Endothelial cell of umbilical vein (primary cell): ENCODE measurements at regions not wholly inside any gene's neighbourhood (a gene's known extent, or its start where the extent isn't known, plus 50 kb on each side); places are given as distances from the start of the nearest gene placed in this dataset.

Experiments
- BruUV-seq: library from RNA; stranded (reverse); fragments of 400-500 nt; replicated peaks from 2 replicates; lab custom pipeline; 2021; lab: Mats Ljungman, UMichigan
- CTCF ChIA-PET: fragments of 300-600, 350-600 bp; sonication (Branson Sonifier 250); formaldehyde crosslinking; loops from one replicate; lab custom pipeline; 2021; ENCODE audit warnings: antibody characterized with exemption, inconsistent platforms; lab: Charles Lee
- POLR2A ChIA-PET: fragments of 300-600, 350-600 bp; sonication (Branson Sonifier 250); formaldehyde crosslinking; loops from one replicate; lab custom pipeline; 2021; ENCODE audit warnings: antibody characterized with exemption, inconsistent platforms; lab: Charles Lee
- DNase-seq: peaks from one replicate; pipeline ENCODE4 v3.0.0-alpha.2; 2011; ENCODE audit warnings: low read depth, low spot score
- FAIRE-seq: peaks from 2 replicates; lab custom pipeline; 2011; peaks lifted over from hg19 to GRCh38; lab: Jason Lieb, UNC
- H2AFZ ChIP-seq: 2 replicates; pipeline ENCODE4 v1.6.0; 2012; ENCODE audit warnings: low read depth, low read length, control low read depth, inconsistent platforms
- H3K27ac ChIP-seq: 2 replicates; pipeline ENCODE4 v1.5.1; 2011; ENCODE audit warnings: low read depth, mild to moderate bottlenecking, control low read depth, low read length, moderate library complexity; ENCODE audit not compliant: insufficient read depth
- H3K27me3 ChIP-seq, 2 experiments: 2 replicates each; pipeline versions ENCODE4 v1.6.0 to v1.6.1; 2011; ENCODE audit warnings: low read length in 2 of 2, mixed read lengths in 1 of 2; ENCODE audit not compliant: control insufficient read depth in 2 of 2, insufficient read depth in 2 of 2
- H3K36me3 ChIP-seq, 2 experiments: 2 replicates in 1 of 2; 3 replicates in 1 of 2; pipeline ENCODE4 v1.5.1; 2011; ENCODE audit warnings: low read length in 2 of 2, mild to moderate bottlenecking in 1 of 2, moderate library complexity in 1 of 2; ENCODE audit not compliant: control insufficient read depth in 2 of 2, insufficient read depth in 2 of 2; ENCODE audit errors: extremely low read depth in 1 of 2
- H3K4me1 ChIP-seq: 3 replicates; pipeline ENCODE4 v1.5.1; 2011; ENCODE audit warnings: mild to moderate bottlenecking, low read length; ENCODE audit not compliant: control insufficient read depth, insufficient read depth; ENCODE audit errors: extremely low read depth
- H3K4me2 ChIP-seq: 2 replicates; pipeline ENCODE4 v1.6.1; 2011; ENCODE audit warnings: low read length, control low read depth, mixed read lengths; ENCODE audit not compliant: insufficient read depth
- H3K4me3 ChIP-seq, 3 experiments: fragments of 200-600 bp in 1 of 3; sonication (generic), shearing (Covaris generic) in 1 of 3; replicated peaks in 1 of 3; 2 replicates each; pipeline ENCODE4 v1.5.1; 2011 to 2016; ENCODE audit warnings: control low read depth in 3 of 3, low read length in 3 of 3, mild to moderate bottlenecking in 2 of 3, inconsistent platforms in 1 of 3, low read depth in 1 of 3, moderate library complexity in 1 of 3; ENCODE audit not compliant: insufficient read depth in 1 of 3
- H3K79me2 ChIP-seq: 2 replicates; pipeline ENCODE4 v1.6.0; 2012; ENCODE audit warnings: low read length, inconsistent platforms; ENCODE audit not compliant: control insufficient read depth, insufficient read depth
- H3K9ac ChIP-seq: replicated peaks from 2 replicates; pipeline ENCODE3; 2011; ENCODE audit warnings: low read length, control low read depth; ENCODE audit not compliant: insufficient read depth; ENCODE audit errors: extremely low read depth
- H3K9me1 ChIP-seq: replicated peaks from 3 replicates; pipeline ENCODE4 v1.6.0; 2011; ENCODE audit warnings: mild to moderate bottlenecking, low read length; ENCODE audit not compliant: control insufficient read depth, insufficient read depth; ENCODE audit errors: extremely low read depth
- H3K9me3 ChIP-seq: replicated peaks from 2 replicates; pipeline ENCODE4 v1.5.1; 2012; ENCODE audit warnings: low read length, inconsistent platforms; ENCODE audit not compliant: control insufficient read depth, insufficient read depth
- H4K20me1 ChIP-seq: replicated peaks from 2 replicates; pipeline ENCODE3; 2011; ENCODE audit warnings: mild to moderate bottlenecking, low read length; ENCODE audit not compliant: control insufficient read depth, insufficient read depth; ENCODE audit errors: extremely low read depth
- CTCF ChIP-seq, 2 donors: IDR thresholded peaks; 1 replicate in 1 of 2; 2 replicates in 1 of 2; pipeline ENCODE4 v1.5.1; 2011; ENCODE audit warnings: low read length in 2 of 2, mild to moderate bottlenecking in 2 of 2, moderate library complexity in 2 of 2, control low read depth in 1 of 2, inconsistent platforms in 1 of 2, low read depth in 1 of 2; ENCODE audit not compliant: insufficient read depth in 1 of 2; ENCODE audit errors: extremely low read depth in 1 of 2
- EZH2 ChIP-seq: IDR thresholded peaks from 2 replicates; pipeline ENCODE4 v1.6.1; 2012; ENCODE audit warnings: borderline replicate concordance, low read depth, mild to moderate bottlenecking, moderate library complexity, low read length, inconsistent platforms; ENCODE audit not compliant: severe bottlenecking
- FOS ChIP-seq: IDR thresholded peaks from 2 replicates; pipeline ENCODE4 v1.6.1; 2011; ENCODE audit warnings: mild to moderate bottlenecking, low read length, moderate library complexity, borderline replicate concordance; ENCODE audit not compliant: insufficient read depth
- GATA2 ChIP-seq: IDR thresholded peaks from 2 replicates; pipeline ENCODE4 v1.7.0; 2011; ENCODE audit warnings: low read depth, mild to moderate bottlenecking, moderate library complexity, mixed read lengths, low read length; ENCODE audit not compliant: insufficient read length, insufficient read depth
- JUN ChIP-seq: IDR thresholded peaks from 2 replicates; pipeline ENCODE4 v1.6.1; 2011; ENCODE audit warnings: borderline replicate concordance, low read depth; ENCODE audit not compliant: insufficient read length, insufficient read depth
- MAX ChIP-seq: IDR thresholded peaks from 2 replicates; pipeline ENCODE4 v1.6.1; 2011; ENCODE audit not compliant: insufficient read depth, insufficient read length
- MYC ChIP-seq: IDR thresholded peaks from one replicate; pipeline ENCODE4 v1.6.1; 2011; ENCODE audit warnings: mild to moderate bottlenecking, low read depth, low read length
- POLR2AphosphoS5 ChIP-seq: IDR thresholded peaks from 2 replicates; pipeline ENCODE4 v1.6.1; 2012; ENCODE audit warnings: low read depth, mild to moderate bottlenecking, control low read depth, low read length, moderate library complexity; ENCODE audit not compliant: insufficient read depth
- dilution Hi-C: fragments of 300-500 bp; cut with MboI; formaldehyde crosslinking; loops from one replicate; pipeline ENCODE4 v1.15.0; 2019; ENCODE audit warnings: low sequenced_read_pairs; ENCODE audit not compliant: extremely low pct_ligation_motif_present
- intact Hi-C: fragments of 100-400 bp; cut with micrococcal nuclease; formaldehyde crosslinking; loops from one replicate; pipeline ENCODE4 v1.10.0; 2022

DNA sequence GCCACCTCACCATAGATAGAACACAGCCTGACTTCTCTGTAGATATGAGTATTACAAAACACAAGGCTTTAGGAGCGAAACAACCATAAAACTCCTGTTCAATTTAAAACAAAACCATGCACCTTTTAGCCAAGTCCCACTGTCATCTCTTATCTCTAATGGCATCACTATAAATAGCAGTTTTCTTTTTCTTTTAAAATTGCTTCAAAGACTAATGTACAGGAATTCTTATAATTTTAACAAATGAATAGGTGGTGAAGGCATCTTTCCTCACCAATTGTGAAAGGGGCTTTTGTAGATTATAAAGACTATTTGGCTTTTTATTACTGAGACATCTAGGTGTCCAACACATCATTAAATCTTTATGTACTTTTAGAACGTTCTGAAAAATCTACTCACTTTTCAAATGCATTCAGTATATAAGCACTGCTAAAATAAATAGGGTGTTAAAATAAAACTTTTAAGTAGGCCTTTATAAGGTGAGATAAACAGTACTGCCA is 205.7 kb upstream of the GRM3 start:
- intact Hi-C loops (no loop called here), dilution Hi-C loops (no loop called here)
- no peaks in the 10 kb centered on the region for H3K36me3 ChIP-seq
- no peaks in the 10 kb centered on the region for H3K4me1 ChIP-seq
- no peak for TF ChIP-seq CTCF (IDR thresholded peaks at IDR 0.05; ENCODE audit: extremely low read depth in 1 of 2, insufficient read depth in 1 of 2, low read depth in 1 of 2, low read length in 2 of 2)
- TF ChIP-seq FOS: no peak
- no peak for TF ChIP-seq JUN
- TF ChIP-seq MAX: no peak
- TF ChIP-seq POLR2AphosphoS5: no peak
- no peak for TF ChIP-seq MYC
- TF ChIP-seq EZH2: no peak
- no peak for TF ChIP-seq GATA2
- no peak overlapping the region for H2AFZ ChIP-seq
- H3K9me1 ChIP-seq: no peaks in the 10 kb centered on the region
- no TSS peak for BruUV-seq
- H3K79me2 ChIP-seq: no peaks in the 10 kb centered on the region
- H3K27me3 ChIP-seq: no peaks in the 10 kb centered on the region
- CTCF ChIA-PET: no interaction called here
- FAIRE-seq (no peak), DNase-seq (no peak)
- H3K4me3 ChIP-seq: no peak overlapping the region
- no peak overlapping the region for H3K9ac ChIP-seq
- no peak overlapping the region for H3K4me2 ChIP-seq
- POLR2A ChIA-PET: no interaction called here
- no peaks in the 10 kb centered on the region for H3K9me3 ChIP-seq
- H3K27ac ChIP-seq: no peak overlapping the region
- H4K20me1 ChIP-seq: no peaks in the 10 kb centered on the region
